Suppressor macrophage treated with lipopolysaccharide for 1 hour (primary cell): ENCODE measurements at regions not wholly inside any gene's neighbourhood (a gene's known extent, or its start where the extent isn't known, plus 50 kb on each side); places are given as distances from the start of the nearest gene placed in this dataset.

Source experiments
- DNase-seq, 3 donors: peaks; one replicate each; pipeline ENCODE4 v3.0.0-alpha.2; 2020 to 2022

GRCh38 chr2:52918551-52918950 is 849.1 kb upstream of the CHAC2 start:
- DNase-seq = no peak

- no peak for DNase-seq
Observed at GRCh38 chr2:52916981-52917380, 850.6 kb upstream of the CHAC2 start.

GRCh38 chr2:52904355-52904891 is 863.2 kb upstream of the CHAC2 start:
- DNase-seq = no peak

- DNase-seq = no peak
Observed at GRCh38 chr2:52897511-52898044, 870.0 kb upstream of the CHAC2 start.

- DNase-seq = no peak
Observed at GRCh38 chr2:52895726-52896340, 871.8 kb upstream of the CHAC2 start.

- no peak for DNase-seq
Observed at GRCh38 chr2:52886556-52886955, 881.0 kb upstream of the CHAC2 start.

- DNase-seq = no peak
Observed at GRCh38 chr2:52884761-52885352, 882.7 kb upstream of the CHAC2 start.

- DNase-seq = no peak
Observed at GRCh38 chr2:52882974-52883373, 884.6 kb upstream of the CHAC2 start.

GRCh38 chr2:52881606-52882005 is 886.0 kb upstream of the CHAC2 start:
- DNase-seq = no peak

- no peak for DNase-seq
Observed at GRCh38 chr2:52880872-52881271, 886.7 kb upstream of the CHAC2 start.

GRCh38 chr2:52879561-52879960 is 888.0 kb upstream of the CHAC2 start:
- DNase-seq = no peak

GRCh38 chr2:52877703-52878102 is 889.9 kb upstream of the CHAC2 start:
- DNase-seq = no peak

- DNase-seq = peak in 1 of 3 donors; percentile 8
Observed at GRCh38 chr2:52874466-52875106, 893.0 kb upstream of the CHAC2 start.

- DNase-seq = no peak
Observed at GRCh38 chr2:52862801-52863200, 904.8 kb upstream of the CHAC2 start.

GRCh38 chr2:52861596-52861995 is 906.0 kb upstream of the CHAC2 start:
- DNase-seq = no peak

GRCh38 chr2:52859065-52859464 is 908.5 kb upstream of the CHAC2 start:
- no peak for DNase-seq

GRCh38 chr2:52857722-52858121 is 909.9 kb upstream of the CHAC2 start:
- no peak for DNase-seq

GRCh38 chr2:52852006-52852405 is 915.6 kb upstream of the CHAC2 start:
- no peak for DNase-seq

GRCh38 chr2:52844701-52845423 is 922.7 kb upstream of the CHAC2 start:
- no peak for DNase-seq

GRCh38 chr2:52835909-52836308 is 931.7 kb upstream of the CHAC2 start:
- DNase-seq = no peak

- no peak for DNase-seq
Observed at GRCh38 chr2:52831216-52831615, 936.4 kb upstream of the CHAC2 start.

GRCh38 chr2:52828112-52828511 is 939.5 kb upstream of the CHAC2 start:
- no peak for DNase-seq

GRCh38 chr2:52821631-52822030 is 946.0 kb upstream of the CHAC2 start:
- DNase-seq = no peak
